ENCODE measurements at regions not wholly inside any gene's neighbourhood (a gene's known extent, or its start where the extent isn't known, plus 50 kb on each side); places are given as distances from the start of the nearest gene placed in this dataset.

DNA sequence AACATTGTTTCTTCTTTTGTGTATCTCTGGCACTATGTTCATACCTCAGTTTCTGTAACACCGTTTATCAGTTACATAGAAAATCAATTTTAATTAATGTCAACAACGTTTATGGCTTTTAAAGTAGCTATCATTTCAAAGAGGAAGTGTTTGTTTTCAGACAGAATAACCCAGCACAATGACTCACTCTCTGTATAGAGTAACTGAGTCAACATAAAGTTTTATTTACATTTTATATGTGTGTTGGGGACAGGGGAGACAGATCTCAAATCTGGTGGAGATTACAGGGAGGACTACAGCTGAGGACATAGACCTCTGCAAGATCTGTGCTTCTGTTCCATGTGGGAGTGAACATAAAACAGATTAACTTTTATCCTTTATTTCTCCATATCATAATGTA is 2590.1 kb downstream of the PCDH9 start:
- TF ChIP-seq, protein P1, sequence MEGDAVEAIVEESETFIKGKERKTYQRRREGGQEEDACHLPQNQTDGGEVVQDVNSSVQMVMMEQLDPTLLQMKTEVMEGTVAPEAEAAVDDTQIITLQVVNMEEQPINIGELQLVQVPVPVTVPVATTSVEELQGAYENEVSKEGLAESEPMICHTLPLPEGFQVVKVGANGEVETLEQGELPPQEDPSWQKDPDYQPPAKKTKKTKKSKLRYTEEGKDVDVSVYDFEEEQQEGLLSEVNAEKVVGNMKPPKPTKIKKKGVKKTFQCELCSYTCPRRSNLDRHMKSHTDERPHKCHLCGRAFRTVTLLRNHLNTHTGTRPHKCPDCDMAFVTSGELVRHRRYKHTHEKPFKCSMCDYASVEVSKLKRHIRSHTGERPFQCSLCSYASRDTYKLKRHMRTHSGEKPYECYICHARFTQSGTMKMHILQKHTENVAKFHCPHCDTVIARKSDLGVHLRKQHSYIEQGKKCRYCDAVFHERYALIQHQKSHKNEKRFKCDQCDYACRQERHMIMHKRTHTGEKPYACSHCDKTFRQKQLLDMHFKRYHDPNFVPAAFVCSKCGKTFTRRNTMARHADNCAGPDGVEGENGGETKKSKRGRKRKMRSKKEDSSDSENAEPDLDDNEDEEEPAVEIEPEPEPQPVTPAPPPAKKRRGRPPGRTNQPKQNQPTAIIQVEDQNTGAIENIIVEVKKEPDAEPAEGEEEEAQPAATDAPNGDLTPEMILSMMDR (IDR thresholded peaks at IDR 0.05; ENCODE audit: control extremely low read depth, extremely low read depth, low read depth, missing control alignments): no peak
- CTCF ChIA-PET: no interaction called here
- POLR2A ChIA-PET: no interaction called here
- no peak for DNase-seq (ENCODE audit: extremely low spot score)

DNA sequence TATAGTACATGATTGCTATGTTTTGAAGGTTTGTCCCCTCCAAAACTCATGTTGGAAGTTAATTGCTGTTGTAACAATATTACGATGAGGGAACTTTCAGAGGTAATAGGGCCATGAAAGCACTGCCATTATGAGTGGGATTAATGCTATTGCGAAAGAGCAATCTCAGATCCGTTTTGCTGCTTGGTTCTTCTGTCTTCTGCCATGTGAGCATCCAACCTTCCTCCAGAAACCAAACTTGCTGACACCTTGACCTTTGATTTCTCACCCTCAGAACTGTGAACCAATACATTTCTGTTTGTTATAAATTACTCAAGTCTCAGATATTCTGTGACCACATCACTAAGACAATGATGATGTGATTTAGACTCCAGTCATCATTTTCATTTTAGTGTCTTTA is 2590.9 kb downstream of the PCDH9 start:
- ChIA-PET CTCF (no interaction called here), POLR2A (no interaction called here)
- TF ChIP-seq, protein P1 (IDR thresholded peaks at IDR 0.05; ENCODE audit: control extremely low read depth, extremely low read depth, low read depth, missing control alignments): no peak
- DNase-seq (ENCODE audit: extremely low spot score): no peak

DNA sequence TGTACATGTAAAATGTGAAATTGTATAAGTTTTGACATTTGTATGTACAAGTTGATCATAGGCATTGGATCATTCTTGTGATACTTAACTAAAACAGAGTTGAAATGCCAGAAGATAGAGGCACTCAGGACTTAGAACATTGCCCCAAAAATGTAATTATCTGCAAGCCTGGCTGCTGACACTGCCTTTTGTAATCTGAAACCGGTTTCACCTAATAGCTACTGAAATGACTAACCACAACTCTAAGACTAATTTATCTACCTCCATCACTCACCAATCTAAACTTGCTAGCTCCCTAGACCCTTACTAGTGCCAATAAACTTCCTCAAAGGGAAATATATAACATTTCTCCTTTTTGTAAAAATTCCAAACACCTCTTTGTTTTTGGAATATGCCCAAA is 2596.2 kb downstream of the PCDH9 start:
- DNase-seq (ENCODE audit: extremely low spot score): no peak
- CTCF ChIA-PET: interaction anchor here (0.9 kb wide), 1 partner anchor 9 kb away, joined by 3 read pairs; no protein-coding TSS in a partner anchor
- POLR2A ChIA-PET: no interaction called here
- TF ChIP-seq, protein P1 (IDR thresholded peaks at IDR 0.05; ENCODE audit: control extremely low read depth, extremely low read depth, low read depth, missing control alignments): no peak

DNA sequence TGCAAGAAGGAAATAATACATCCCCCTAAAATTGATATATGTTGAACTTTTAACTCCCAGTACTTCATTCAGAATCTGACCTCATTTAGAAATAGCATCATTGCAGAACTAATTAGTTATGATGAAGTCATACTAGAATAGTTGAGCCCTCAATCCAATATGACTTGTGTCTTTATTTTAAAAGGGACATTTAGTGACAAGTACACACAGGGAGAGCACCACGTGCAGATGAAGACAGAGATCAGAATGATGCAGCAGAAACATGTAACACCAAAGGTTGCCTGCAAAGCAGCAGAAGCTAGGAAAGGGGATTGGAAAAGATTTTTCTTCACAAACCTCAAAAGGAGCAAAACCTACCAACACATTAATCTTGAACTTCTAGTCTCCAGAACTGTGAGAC is 2602.5 kb downstream of the PCDH9 start:
- ChIA-PET POLR2A (no interaction called here), CTCF (no interaction called here)

DNA sequence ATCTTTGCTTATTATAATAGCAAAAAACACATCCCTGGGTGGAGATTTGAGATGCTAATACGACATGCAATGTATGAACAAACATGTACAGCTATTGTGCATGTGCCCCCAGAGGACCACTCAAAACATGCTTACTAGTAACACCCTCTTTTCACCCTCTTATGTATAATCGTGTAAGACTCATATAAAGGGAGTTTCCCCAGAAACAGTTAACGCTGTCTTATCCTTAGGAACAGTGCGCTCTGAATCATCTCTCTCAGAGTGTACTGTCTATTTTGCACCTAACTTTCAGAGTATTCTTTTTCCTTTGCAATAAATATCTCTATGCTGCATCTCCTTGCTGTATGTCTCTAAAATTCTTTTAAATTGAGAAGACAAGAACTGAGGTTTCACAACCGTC is 2604.0 kb downstream of the PCDH9 start:
- TF ChIP-seq, protein P1 (IDR thresholded peaks at IDR 0.05; ENCODE audit: control extremely low read depth, extremely low read depth, low read depth, missing control alignments): no peak
- no peak for DNase-seq (ENCODE audit: extremely low spot score)
- CTCF ChIA-PET: no interaction called here
- POLR2A ChIA-PET: no interaction called here

More for the DNA sequence above, 2602.5 kb downstream of the PCDH9 start:
- TF ChIP-seq, protein P1 (IDR thresholded peaks at IDR 0.05; ENCODE audit: control extremely low read depth, extremely low read depth, low read depth, missing control alignments): no peak
- no peak for DNase-seq (ENCODE audit: extremely low spot score)

DNA sequence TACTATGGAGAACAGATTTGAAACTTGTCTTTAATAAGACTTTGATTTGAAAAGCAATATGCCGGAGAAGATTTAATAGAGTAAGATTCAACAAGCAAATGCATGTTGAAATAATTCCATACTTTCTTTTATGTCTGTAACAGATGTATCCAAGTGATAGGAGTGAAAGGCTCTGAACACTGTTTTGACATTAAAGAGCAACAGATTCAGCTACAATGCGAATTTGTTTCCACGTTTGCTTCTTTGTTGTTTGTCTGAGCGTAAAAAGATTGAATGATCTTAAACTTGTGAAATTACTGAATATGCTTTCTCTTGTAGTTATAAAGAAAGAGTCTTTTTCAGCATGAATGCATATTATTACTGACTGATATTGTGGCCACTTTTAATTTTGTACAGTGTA is 2612.9 kb downstream of the PCDH9 start:
- ChIA-PET POLR2A (no interaction called here), CTCF (no interaction called here)
- DNase-seq (ENCODE audit: extremely low spot score): no peak
- TF ChIP-seq, protein P1 (IDR thresholded peaks at IDR 0.05; ENCODE audit: control extremely low read depth, extremely low read depth, low read depth, missing control alignments): no peak

DNA sequence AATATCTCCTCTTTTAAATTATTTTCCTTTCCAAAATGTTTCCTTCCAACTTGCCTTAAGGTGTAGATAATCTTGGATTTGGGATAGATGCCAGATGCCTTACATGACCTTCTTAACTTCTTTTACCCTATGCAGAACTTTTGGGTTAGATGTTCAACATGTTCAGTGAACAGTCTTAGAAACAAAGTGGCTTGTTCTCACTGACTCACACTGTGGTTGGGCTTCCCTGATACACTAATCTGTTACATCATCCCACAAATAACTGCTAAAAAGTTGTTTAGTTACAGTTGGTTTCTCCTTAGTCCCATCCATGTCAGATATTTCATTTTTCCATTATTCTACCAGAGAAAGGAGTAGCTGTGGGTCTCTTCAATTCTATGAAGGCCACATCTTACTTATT is 2638.2 kb downstream of the PCDH9 start:
- POLR2A ChIA-PET: no interaction called here
- CTCF ChIA-PET: interaction anchor here (1.1 kb wide), 1 partner anchor 8 kb away, joined by 3 read pairs; no protein-coding TSS in a partner anchor
- DNase-seq (ENCODE audit: extremely low spot score): no peak
- TF ChIP-seq, protein P1 (IDR thresholded peaks at IDR 0.05; ENCODE audit: control extremely low read depth, extremely low read depth, low read depth, missing control alignments): no peak
